ENCODE measurements at regions not wholly inside any gene's neighbourhood (a gene's known extent, or its start where the extent isn't known, plus 50 kb on each side); places are given as distances from the start of the nearest gene placed in this dataset.
"Not testable (repeated sequence)": the region's sequence is repeated elsewhere in the genome, so short reads cannot be mapped to it uniquely, and the experiment has no call there.

- no peak for DNase-seq
Measured at GRCh38 chr22:46040471-46041465, 63.8 kb upstream of the WNT7B start.

DNA sequence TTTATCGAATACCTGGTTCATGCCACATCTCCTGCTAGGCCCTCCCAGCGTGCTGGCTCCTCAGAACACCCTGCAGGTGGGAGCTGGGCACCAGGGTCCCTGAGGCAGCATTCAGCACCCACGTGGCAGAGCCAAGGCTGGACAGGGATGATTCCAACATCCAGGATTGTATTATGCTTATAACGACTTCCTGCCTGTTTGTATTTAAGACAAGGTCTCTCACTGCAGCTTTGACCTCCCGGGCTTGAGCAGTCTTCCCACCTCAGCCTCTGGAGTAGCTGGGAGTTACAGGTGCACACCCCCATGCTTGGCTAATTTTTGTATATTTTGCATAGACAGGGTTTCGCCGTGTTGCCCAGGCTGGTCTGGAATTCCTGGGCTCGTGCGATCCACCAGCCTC, 64.7 kb upstream of the WNT7B start:
- no peak for DNase-seq

DNA sequence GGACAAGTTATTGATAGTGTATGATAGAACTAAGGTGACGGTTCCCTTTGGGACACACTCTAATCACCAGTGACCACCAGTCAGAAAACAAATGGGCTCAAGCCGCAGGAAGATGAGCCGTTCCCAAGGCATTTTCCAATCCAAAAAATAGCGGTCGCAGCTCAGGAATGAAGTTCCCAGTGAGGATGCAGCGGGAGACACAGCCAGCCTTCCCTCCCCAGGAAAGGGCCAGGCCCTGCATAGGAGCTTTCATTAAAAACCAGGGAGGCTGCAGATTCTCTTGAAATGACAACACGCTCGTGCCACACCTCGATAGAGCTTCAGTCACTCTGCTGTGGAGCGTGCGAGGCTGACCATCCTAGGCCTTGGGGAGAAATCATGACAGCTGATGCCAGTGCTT, 65.8 kb upstream of the WNT7B start:
- DNase-seq = no peak

DNA sequence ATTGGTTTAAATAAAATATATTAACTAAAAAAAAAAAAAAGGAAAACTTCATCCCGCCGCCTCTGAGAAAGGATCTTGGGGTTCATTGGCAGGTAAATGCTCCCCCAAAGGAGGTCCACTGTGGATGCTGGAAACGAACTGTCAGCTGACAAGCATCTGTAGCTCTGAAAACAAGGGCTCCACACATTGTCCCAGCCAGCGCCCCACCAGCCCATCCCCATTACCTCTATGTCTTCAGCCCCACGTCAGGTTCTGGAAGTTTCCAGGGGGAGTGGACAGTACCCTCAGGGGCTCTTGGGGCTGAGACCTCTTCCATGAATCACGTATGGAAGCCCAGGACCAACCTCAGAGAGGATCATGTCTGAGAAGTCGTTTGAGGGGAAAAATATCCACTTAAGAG, 66.4 kb upstream of the WNT7B start:
- DNase-seq = no peak

- DNase-seq = peak in 2 of 56 donors; percentile 61 to 67
Measured at GRCh38 chr22:46043816-46044620, 67.1 kb upstream of the WNT7B start.

DNA sequence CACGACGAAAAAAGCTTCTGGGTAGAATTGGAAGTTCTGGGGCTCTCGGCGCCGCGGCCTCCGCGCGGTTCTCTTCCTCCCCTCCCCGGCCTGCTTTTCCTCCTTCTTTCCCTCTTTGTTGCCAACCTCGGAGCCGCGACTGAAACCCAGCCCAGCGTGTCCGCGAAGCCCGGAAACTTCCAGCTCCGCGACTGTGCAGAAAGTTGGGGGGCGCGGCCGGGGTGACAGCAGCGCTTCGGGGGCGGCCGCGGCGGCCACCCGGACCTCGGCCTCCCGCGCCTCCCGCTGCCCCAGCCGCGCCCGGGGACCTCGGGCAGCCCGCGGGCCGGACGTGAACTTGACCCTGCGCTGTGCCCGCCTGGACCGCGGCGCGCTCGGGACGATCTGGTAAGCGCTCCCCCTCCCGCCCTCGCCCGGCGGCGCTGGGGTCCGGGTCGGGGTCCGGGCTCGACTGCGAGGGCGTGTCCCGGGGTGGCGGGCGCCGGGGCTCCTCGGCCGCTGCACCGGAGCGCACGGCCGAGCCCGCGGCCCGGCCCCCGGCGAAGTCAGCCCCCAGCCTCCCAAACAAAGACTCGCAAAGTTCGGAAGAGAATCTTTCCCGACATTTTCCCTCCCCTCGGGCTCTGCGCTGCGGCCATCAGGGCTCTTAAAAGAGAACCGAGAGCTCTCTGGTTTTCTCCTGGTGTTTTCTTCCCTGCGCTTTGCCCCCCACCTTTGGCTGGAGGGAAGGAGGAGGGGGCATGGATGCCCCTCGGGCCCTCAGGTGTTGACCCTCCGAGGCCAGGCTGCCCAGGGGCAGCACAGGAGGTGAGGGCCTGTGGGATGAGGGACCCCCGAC, 67.9 kb upstream of the WNT7B start:
- peak in 3 of 56 donors; percentile 61 to 67 (median 66) for DNase-seq

GRCh38 chr22:46045459-46046298, 68.7 kb upstream of the WNT7B start:
- peak in 22 of 56 donors; percentile 30 to 90 (median 68) for DNase-seq

DNA sequence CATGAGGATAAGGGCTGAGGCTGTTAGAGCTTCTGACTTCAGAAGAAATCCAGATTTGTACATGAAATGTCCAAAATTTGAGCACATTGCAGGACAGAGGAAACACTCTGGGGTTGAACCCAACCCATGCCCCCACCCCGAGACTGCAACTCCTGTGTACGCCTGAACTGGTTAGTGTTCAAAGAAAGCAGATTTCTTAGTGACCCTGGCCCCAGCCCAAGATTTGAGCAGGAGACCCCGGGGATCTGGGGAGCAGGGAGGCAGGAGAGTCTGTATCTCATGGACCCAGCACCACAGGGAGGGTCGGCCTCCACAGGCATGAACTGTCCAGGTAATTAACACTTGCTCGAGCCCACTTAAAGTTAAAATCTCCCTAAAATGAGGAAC, 69.3 kb upstream of the WNT7B start:
- no peak for DNase-seq

DNA sequence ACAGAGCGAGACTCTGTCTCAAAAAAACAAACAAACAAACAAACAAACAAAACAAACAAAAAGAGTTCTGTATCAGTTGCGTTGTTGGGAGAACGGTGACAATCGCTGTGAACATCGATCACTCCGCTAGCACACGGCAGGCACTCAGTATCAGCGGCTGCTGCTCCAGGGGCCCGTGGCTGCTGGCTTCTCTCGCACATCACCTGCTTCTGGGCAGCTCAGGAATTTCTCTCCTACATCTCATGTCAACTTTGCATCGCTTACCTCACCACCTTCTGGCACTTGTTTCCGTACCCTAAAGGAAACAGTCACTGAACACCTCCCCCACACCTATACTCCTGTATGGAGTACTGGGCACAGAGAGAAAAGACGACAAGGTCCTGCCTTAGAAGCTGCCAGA, 70.3 kb upstream of the WNT7B start:
- no peak for DNase-seq

DNA sequence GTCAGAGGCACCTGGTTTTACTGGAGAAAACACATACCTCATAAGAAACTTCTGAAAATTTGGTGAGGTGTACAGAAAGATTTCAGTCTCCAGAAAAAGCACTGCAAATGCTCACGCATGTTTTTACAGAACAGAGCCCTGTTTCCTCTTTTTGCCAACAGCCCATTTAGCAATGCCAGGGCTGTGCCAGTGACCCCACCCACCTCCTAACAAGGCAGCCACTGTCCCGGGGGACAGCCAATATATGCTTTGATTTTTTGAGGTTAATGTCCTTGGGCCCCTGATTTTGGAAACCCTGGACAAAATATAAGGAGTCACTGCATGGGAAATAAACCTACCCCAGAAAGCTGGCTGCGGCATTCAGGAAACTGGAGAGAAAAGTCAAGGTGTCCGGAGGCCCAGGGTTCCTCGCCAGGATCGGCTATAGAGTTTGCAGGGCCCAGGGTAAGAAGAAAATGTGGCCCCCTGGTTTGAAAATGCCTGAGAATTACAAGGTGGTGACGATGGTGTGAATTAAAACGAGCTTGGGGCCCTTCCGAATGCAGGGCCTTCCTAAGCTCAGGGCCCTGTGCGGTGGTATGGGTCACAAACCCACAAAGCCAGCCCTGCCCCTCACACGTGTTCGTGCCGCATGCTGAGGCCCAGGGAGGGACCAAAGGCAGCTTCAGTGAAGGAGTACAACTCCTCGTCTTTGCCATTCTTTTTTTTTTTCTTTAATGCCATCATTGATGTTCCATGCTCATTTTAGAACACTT, 71.1 kb upstream of the WNT7B start:
- peak in 5 of 56 donors; percentile 33 to 50 (median 37) for DNase-seq

GRCh38 chr22:46048661-46049060, 71.7 kb upstream of the WNT7B start:
- not testable (repeated sequence) for DNase-seq

- no peak for DNase-seq
Measured at GRCh38 chr22:46049726-46050450, 72.9 kb upstream of the WNT7B start.

- DNase-seq = no peak
Measured at GRCh38 chr22:46050451-46050845, 73.5 kb upstream of the WNT7B start.

DNA sequence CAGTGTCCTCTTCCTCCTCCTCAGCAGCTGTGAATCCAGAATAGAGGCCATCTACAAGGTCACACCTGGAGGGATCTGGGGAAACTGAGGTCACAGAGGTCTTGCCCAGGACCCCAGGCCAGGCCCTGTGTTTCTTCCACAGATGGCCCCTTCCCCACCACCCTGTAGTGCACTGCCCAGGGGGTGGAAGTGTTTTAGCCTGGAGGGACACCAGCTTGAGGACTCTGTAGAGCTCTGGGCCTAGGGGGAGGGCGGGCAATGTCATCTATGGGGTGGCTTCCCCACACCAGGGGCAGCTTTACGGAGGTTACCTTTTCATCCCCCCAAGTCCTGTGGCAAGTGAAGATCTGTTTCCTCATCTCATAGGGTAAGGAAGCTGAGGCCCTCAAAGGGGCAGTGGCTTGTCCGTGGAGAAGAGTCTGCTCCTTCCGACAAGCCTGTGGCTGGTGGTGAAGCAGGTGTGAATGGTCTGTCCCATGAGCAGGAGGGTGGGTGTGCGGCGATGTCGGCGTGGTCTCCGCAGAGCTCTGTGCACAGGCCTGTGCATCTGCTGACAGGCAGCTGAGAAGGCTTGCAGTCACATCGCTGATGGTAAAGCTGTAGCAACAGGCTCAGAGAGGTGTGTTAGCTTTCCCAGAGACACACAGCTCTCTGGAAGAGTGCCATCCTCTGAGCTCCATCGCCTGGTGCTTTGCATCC, 74.1 kb upstream of the WNT7B start:
- DNase-seq = no peak

GRCh38 chr22:46051646-46052045, 74.7 kb upstream of the WNT7B start:
- no peak for DNase-seq

DNA sequence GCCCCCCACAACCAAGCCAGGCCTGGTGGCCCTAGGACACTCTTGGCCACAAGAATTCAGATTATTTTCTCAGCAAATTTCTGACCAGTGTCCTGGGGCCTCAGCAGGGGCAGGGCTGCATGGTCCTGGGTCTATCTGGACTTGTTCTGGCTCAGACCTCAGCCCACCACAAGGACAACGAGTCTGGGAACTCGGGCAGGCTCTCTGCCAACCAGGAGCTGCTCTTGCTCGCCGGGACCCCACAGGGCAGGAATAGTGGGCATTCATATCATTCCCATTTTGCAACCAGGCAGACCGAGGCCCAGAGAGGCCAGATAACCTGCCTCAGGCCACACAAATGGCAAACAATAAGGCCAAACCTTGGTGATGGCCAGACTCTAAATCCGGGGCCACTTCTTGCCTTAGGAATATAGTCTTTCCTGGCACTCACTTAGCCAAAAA, 75.4 kb upstream of the WNT7B start:
- no peak for DNase-seq

DNA sequence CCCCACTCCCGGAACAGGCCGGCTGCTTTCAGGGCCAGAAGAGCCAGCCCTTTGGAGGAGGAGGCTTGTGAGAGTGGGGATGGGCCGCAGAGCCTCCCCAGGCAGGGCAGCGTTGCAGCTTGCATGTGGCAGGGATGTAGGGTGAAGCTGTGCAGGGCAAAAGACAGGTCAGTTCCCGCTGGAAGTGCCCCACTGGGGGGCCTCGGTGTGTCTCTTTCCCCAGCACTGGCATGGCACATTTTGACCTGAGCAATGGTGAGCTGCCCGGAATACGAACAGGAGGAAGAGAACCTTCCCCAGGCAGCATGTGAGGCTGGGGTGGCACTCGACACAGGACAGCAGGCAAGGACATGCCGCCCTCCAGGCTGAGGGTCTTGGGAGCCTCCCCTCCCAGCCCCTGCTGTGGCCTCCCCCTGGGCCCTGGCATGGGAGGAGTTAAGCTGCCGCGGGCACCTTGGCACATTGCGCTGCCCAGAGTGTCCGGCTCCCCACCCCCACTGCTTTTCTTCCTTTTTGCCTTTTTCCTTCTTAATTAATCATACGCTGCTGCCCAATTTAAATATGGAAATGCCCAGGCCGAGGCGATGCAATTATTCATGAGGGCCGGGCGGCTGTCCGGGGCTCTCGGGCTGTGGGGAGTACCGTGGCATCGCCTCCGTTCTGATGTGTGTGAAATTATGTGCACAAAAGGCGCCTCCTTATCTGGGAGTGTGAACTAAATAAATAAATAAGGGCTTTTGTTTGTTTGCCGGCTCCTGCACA, 76.0 kb upstream of the WNT7B start:
- peak in 13 of 56 donors; percentile 64 to 86 (median 80) for DNase-seq
